ENCODE measurements at regions not wholly inside any gene's neighbourhood (a gene's known extent, or its start where the extent isn't known, plus 50 kb on each side); places are given as distances from the start of the nearest gene placed in this dataset.

GRCh38 chrX:30951003-30951402 lies 61.9 kb upstream of the TAB3 start:
- H3K9me3 ChIP-seq (ENCODE audit: control insufficient read depth in 4 of 4, insufficient read depth in 3 of 4, low read length in 3 of 4): peaks cover 0 to 6% (median 0%) of the 10 kb centered on the region in 4 donors
- no peak overlapping the region for H3K27ac ChIP-seq (ENCODE audit: low read depth in 1 of 2, low read length in 1 of 2)
- peaks cover 0 to 3% (median 2%) of the 10 kb centered on the region in 3 donors for H3K27me3 ChIP-seq (ENCODE audit: control insufficient read depth in 3 of 3, insufficient read depth in 3 of 3, low read length in 2 of 3)
- no peak overlapping the region for H3K9ac ChIP-seq (ENCODE audit: insufficient read depth in 1 of 2, low read length in 2 of 2)
- H3K4me3 ChIP-seq: no peak overlapping the region
- H3K4me1 ChIP-seq (ENCODE audit: control insufficient read depth in 5 of 5, insufficient read depth in 5 of 5, low read length in 5 of 5): no peaks in the 10 kb centered on the region
- H3K36me3 ChIP-seq (ENCODE audit: control insufficient read depth in 4 of 4, insufficient read depth in 4 of 4, low read length in 4 of 4): no peaks in the 10 kb centered on the region
- ATAC-seq (ENCODE audit: insufficient read depth, low FRiP score): no peak
- DNase-seq: no peak
- TF ChIP-seq CTCF (IDR thresholded peaks at IDR 0.05; ENCODE audit: control extremely low read depth, extremely low read depth): no peak

- Histone ChIP-seq H3K4me3 (no peak overlapping the region), H3K9me3 (ENCODE audit: control insufficient read depth in 4 of 4, insufficient read depth in 3 of 4, low read length in 3 of 4) (peaks cover 0 to 6% (median 0%) of the 10 kb centered on the region in 4 donors), H3K4me1 (ENCODE audit: control insufficient read depth in 5 of 5, insufficient read depth in 5 of 5, low read length in 5 of 5) (no peaks in the 10 kb centered on the region), H3K27me3 (ENCODE audit: control insufficient read depth in 3 of 3, insufficient read depth in 3 of 3, low read length in 2 of 3) (peaks cover 0 to 5% (median 0%) of the 10 kb centered on the region in 3 donors), H3K36me3 (ENCODE audit: control insufficient read depth in 4 of 4, insufficient read depth in 4 of 4, low read length in 4 of 4) (no peaks in the 10 kb centered on the region), H3K27ac (ENCODE audit: low read depth in 1 of 2, low read length in 1 of 2) (no peak overlapping the region), H3K9ac (ENCODE audit: insufficient read depth in 1 of 2, low read length in 2 of 2) (no peak overlapping the region)
- ATAC-seq (ENCODE audit: insufficient read depth, low FRiP score) (no peak), DNase-seq (no peak)
- no peak for TF ChIP-seq CTCF (IDR thresholded peaks at IDR 0.05; ENCODE audit: control extremely low read depth, extremely low read depth)
- 69 to 89% methylated on average over 2 of the region's 2 CpGs for WGBS, 2 donors
These were observed 61.3 kb upstream of the TAB3 start for GRCh38 chrX:30950391-30950790.

- no peaks in the 10 kb centered on the region for H3K36me3 ChIP-seq (ENCODE audit: control insufficient read depth in 4 of 4, insufficient read depth in 4 of 4, low read length in 4 of 4)
- peaks cover 0 to 6% (median 0%) of the 10 kb centered on the region in 4 donors for H3K9me3 ChIP-seq (ENCODE audit: control insufficient read depth in 4 of 4, insufficient read depth in 3 of 4, low read length in 3 of 4)
- no peak overlapping the region for H3K9ac ChIP-seq (ENCODE audit: insufficient read depth in 1 of 2, low read length in 2 of 2)
- no peak for DNase-seq
- H3K27ac ChIP-seq (ENCODE audit: low read depth in 1 of 2, low read length in 1 of 2): no peak overlapping the region
- H3K4me1 ChIP-seq (ENCODE audit: control insufficient read depth in 5 of 5, insufficient read depth in 5 of 5, low read length in 5 of 5): no peaks in the 10 kb centered on the region
- H3K4me3 ChIP-seq: no peak overlapping the region
- 64 to 85% methylated on average over 4 of the region's 4 CpGs for WGBS, 2 donors
- ATAC-seq (ENCODE audit: insufficient read depth, low FRiP score): no peak
- no peak for TF ChIP-seq CTCF (IDR thresholded peaks at IDR 0.05; ENCODE audit: control extremely low read depth, extremely low read depth)
- H3K27me3 ChIP-seq (ENCODE audit: control insufficient read depth in 3 of 3, insufficient read depth in 3 of 3, low read length in 2 of 3): peaks cover 0 to 5% (median 0%) of the 10 kb centered on the region in 3 donors
These were observed 60.5 kb upstream of the TAB3 start for GRCh38 chrX:30949554-30949953.

- 68 to 80% methylated on average over 3 of the region's 3 CpGs for WGBS, 2 donors
- Histone ChIP-seq H3K27me3 (ENCODE audit: control insufficient read depth in 3 of 3, insufficient read depth in 3 of 3, low read length in 2 of 3) (peaks cover 0 to 5% (median 0%) of the 10 kb centered on the region in 3 donors), H3K9me3 (ENCODE audit: control insufficient read depth in 4 of 4, insufficient read depth in 3 of 4, low read length in 3 of 4) (peaks cover 0 to 6% (median 0%) of the 10 kb centered on the region in 4 donors), H3K27ac (ENCODE audit: low read depth in 1 of 2, low read length in 1 of 2) (no peak overlapping the region), H3K4me1 (ENCODE audit: control insufficient read depth in 5 of 5, insufficient read depth in 5 of 5, low read length in 5 of 5) (no peaks in the 10 kb centered on the region), H3K36me3 (ENCODE audit: control insufficient read depth in 4 of 4, insufficient read depth in 4 of 4, low read length in 4 of 4) (no peaks in the 10 kb centered on the region), H3K4me3 (no peak overlapping the region), H3K9ac (ENCODE audit: insufficient read depth in 1 of 2, low read length in 2 of 2) (no peak overlapping the region)
- no peak for ATAC-seq (ENCODE audit: insufficient read depth, low FRiP score)
- TF ChIP-seq CTCF (IDR thresholded peaks at IDR 0.05; ENCODE audit: control extremely low read depth, extremely low read depth): no peak
- peak in 2 of 3 donors; percentile 1 to 6 for DNase-seq
These were observed 59.6 kb upstream of the TAB3 start for GRCh38 chrX:30948626-30949025.

Measured in lung (tissue), 11 donors.